ENCODE measurements at regions not wholly inside any gene's neighbourhood (a gene's known extent, or its start where the extent isn't known, plus 50 kb on each side); places are given as distances from the start of the nearest gene placed in this dataset.

DNA sequence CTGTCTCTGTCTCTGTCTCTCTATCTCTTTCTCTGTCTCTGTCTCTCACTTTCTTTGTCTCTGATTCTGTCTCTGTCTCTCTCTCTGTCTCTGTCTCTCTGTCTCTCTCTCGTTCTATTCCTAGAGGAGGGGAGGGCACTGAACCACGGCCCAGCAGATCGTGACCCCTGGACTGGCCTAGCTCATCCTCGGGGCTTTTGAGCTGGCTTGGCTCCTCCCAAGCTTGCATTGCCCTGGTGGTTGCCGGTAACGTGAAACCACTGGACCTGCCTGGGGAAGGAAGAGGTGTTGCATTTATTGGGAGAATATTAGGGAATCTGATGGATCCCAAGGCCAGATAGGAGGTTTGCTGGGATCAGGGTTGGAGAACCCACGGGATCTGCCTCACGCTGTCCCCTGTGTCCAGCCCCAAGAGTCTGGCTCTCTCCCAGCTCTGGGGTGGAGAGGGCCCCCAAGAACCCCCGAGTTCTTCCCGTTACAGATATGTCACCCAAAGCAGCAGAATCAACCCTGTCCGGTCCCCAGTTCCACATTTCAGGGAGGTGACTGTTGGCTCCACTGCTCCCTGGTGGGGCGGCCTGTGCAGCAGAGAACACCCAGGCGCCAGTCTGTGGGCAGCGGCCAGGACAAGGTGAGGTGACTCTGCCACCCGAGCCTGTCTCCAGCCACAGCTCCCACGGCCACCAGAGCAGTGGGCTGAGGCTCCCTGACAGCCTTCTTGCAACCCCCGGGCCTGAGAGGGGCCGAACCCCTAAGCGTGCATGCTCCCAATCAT, 228.3 kb downstream of the TTLL2 start:
- TF ChIP-seq, protein P1, sequence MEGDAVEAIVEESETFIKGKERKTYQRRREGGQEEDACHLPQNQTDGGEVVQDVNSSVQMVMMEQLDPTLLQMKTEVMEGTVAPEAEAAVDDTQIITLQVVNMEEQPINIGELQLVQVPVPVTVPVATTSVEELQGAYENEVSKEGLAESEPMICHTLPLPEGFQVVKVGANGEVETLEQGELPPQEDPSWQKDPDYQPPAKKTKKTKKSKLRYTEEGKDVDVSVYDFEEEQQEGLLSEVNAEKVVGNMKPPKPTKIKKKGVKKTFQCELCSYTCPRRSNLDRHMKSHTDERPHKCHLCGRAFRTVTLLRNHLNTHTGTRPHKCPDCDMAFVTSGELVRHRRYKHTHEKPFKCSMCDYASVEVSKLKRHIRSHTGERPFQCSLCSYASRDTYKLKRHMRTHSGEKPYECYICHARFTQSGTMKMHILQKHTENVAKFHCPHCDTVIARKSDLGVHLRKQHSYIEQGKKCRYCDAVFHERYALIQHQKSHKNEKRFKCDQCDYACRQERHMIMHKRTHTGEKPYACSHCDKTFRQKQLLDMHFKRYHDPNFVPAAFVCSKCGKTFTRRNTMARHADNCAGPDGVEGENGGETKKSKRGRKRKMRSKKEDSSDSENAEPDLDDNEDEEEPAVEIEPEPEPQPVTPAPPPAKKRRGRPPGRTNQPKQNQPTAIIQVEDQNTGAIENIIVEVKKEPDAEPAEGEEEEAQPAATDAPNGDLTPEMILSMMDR (IDR thresholded peaks at IDR 0.05): no peak
- no peak for TF ChIP-seq POLR2A (IDR thresholded peaks at IDR 0.05)
